ENCODE measurements at regions not wholly inside any gene's neighbourhood (a gene's known extent, or its start where the extent isn't known, plus 50 kb on each side); places are given as distances from the start of the nearest gene placed in this dataset.
"Not testable (repeated sequence)": the region's sequence is repeated elsewhere in the genome, so short reads cannot be mapped to it uniquely, and the experiment has no call there.

DNA sequence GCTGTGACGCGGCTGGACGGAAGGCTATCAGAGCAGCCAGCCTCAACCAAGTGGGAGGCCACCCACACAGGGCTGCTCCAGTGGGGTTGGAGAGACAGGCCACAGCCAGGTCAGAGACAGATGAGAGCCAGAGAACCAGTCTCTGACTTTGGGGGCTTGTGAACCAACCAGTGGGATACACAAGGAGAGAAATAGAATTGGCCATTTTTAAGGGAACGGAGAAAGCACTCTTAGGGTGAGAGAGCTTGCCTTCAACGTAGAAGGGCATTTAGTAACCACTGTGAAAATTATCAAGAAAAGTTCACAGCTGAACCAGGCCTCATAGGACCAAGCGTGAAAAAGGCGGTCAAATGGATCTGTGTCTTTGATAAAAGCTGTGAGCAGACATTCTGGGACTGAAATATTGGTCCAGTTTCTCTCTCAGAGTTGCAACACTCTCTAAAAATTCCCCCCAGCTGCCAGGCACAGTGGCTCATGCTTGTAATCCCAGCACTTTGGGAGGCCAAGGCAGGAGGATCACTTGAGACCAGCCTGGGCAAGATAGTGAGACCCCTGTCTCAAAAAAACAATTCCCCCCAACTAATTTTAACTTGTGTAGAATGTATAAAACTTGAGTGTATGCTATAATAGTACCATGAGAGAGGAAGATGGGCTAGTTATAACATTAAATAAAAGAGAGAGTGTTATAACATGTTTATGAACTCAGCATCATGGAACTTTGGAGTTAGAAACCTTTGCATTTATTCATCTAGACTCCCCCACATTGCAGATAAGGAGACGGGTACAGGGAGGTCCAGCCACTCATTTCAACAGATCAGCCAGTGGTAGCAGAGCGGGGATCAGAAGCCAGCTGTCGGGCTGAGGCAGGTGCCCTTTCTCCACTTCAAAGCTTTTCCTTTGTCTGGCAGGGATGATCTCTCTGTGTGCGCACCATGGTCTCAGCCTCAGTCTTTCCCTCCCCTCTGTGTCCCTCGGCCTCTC lies 132.2 kb downstream of the NPIPB11 start:
- not testable (repeated sequence) for H3K4me3 ChIP-seq, H3K4me1 ChIP-seq, H3K9me3 ChIP-seq, DNase-seq, H3K27ac ChIP-seq, H3K36me3 ChIP-seq, H3K27me3 ChIP-seq

DNA sequence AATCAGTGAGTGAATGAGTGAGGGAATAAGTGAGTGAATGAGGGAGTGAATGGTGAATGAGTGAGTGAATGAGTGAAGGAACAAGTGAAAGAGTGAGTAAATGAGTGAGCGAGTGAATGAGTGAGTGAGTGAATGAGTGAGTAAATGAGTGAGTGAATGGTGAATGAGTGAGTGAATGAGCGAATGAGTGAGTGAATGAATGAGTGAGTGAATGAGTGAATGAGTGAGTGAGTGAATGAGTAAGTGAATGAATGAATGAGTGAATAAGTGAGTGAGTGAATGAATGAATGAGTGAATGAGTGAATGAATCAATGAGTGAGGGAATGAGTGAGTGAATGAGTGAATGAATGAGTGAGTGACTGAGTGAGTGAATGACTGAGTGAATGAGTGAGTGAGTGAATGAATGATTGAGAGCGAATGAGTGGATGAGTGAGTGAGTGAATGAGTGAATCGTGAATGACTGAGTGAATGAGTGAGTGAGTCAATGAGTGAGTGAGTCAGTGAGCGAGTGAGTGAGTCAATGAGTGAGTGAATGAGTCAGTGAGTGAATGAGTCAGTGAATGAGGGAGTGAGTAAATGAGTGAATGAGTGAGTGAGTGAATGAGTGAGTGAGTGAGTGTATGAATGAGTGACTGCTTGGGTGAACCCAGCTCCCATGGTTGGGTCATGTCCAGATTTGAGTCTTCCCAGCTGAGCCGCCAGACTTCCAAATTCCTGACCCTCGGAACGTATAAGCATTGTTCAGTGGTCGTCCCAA lies 133.0 kb downstream of the NPIPB11 start:
- not testable (repeated sequence) for DNase-seq, H3K36me3 ChIP-seq, H3K4me3 ChIP-seq, H3K4me1 ChIP-seq, H3K27ac ChIP-seq, H3K27me3 ChIP-seq, H3K9me3 ChIP-seq

GRCh38 chr16:29271721-29272675 lies 134.5 kb downstream of the NPIPB11 start:
- not testable (repeated sequence) for H3K27ac ChIP-seq, H3K36me3 ChIP-seq, H3K9me3 ChIP-seq, H3K4me1 ChIP-seq, H3K27me3 ChIP-seq, H3K4me3 ChIP-seq
- peak in 1 of 3 donors; percentile 8 for DNase-seq

DNA sequence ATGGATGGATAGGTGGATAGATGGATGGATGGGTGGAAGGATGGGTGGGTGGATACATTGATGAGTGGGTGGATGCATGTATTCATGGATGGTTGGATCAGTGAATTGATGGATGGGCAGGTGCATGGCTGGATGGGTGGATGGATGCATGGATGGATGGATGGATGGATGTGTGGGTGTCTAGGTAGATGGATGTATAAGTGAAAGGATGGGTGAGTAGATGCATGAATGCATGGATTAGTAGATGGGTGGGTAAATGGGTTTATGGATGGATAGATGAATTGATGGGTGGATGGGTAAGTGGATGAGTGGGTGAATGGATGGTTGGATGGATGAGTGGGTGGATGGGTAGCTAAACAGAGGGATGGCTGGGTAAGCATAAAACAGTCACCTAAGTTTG lies 135.6 kb downstream of the NPIPB11 start:
- not testable (repeated sequence) for H3K9me3 ChIP-seq, DNase-seq, H3K27ac ChIP-seq, H3K27me3 ChIP-seq, H3K36me3 ChIP-seq, H3K4me3 ChIP-seq, H3K4me1 ChIP-seq

DNA sequence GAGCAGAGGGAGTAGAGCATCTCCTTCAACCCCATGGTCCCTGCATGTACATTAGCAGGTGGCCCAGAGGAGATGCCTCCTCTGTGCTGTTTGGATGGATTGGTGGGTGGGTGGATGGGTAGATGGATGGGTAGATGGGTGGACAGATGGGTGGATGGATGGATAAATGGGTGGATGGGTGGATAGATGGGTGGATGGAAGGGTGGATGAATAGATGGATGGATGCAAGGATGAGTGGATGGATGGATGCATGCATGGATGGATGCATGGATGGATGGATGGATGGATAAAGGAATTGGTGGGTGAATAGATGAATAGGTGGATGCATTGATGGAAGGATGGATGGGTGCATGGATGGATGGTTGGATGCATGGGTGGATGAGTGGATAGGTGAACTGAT lies 136.5 kb downstream of the NPIPB11 start:
- H3K27ac ChIP-seq, result not testable (repeated sequence)

GRCh38 chr16:29269192-29269811 lies 137.2 kb downstream of the NPIPB11 start:
- not testable (repeated sequence) for H3K36me3 ChIP-seq, H3K4me1 ChIP-seq, H3K27me3 ChIP-seq, H3K4me3 ChIP-seq, H3K9me3 ChIP-seq
- peak in 1 of 3 donors; percentile 40 for DNase-seq
- H3K27ac ChIP-seq, result peak overlapping the region in 1 of 4 donors; percentile 22

More for the DNA sequence above, 136.5 kb downstream of the NPIPB11 start:
- not testable (repeated sequence) for H3K4me1 ChIP-seq, H3K36me3 ChIP-seq, H3K4me3 ChIP-seq, H3K9me3 ChIP-seq, H3K27me3 ChIP-seq
- DNase-seq, result peak in 1 of 3 donors; percentile 7

- not testable (repeated sequence) for H3K9me3 ChIP-seq, H3K27me3 ChIP-seq, H3K4me1 ChIP-seq, H3K27ac ChIP-seq, H3K4me3 ChIP-seq, H3K36me3 ChIP-seq
- DNase-seq, result peak in 1 of 3 donors; percentile 60
These were observed 137.7 kb downstream of the NPIPB11 start for GRCh38 chr16:29268785-29269191.

DNA sequence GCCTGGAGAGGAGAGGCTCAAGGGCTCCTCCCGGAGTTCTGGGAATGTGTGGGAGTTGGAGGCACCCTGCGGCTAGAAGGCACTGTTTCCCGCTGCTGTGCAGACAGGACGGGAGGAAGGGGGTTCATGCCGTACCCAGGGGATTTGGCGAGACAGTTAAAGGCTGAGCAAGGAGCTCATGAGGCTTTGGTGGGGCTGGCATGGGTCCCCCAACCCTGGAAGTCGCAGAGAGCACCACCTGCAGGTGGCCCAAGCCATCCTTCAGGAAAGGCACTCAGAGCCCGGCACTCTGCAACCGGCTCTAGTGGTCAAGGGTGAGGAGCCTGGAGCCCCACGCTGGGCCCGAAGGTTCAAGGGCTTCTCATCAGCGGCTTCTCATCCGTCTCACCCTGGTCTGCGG lies 138.2 kb downstream of the NPIPB11 start:
- not testable (repeated sequence) for H3K4me1 ChIP-seq, H3K4me3 ChIP-seq, H3K27ac ChIP-seq

GRCh38 chr16:29267891-29268290 lies 138.6 kb downstream of the NPIPB11 start:
- H3K4me1 ChIP-seq, H3K36me3 ChIP-seq, H3K27me3 ChIP-seq, H3K9me3 ChIP-seq, H3K4me3 ChIP-seq, H3K27ac ChIP-seq: not testable (repeated sequence)
- DNase-seq, result peak in 1 of 3 donors; percentile 16

More for the DNA sequence above, 138.2 kb downstream of the NPIPB11 start:
- H3K36me3 ChIP-seq, H3K9me3 ChIP-seq, H3K27me3 ChIP-seq: not testable (repeated sequence)
- peak in 1 of 3 donors; percentile 37 for DNase-seq

DNA sequence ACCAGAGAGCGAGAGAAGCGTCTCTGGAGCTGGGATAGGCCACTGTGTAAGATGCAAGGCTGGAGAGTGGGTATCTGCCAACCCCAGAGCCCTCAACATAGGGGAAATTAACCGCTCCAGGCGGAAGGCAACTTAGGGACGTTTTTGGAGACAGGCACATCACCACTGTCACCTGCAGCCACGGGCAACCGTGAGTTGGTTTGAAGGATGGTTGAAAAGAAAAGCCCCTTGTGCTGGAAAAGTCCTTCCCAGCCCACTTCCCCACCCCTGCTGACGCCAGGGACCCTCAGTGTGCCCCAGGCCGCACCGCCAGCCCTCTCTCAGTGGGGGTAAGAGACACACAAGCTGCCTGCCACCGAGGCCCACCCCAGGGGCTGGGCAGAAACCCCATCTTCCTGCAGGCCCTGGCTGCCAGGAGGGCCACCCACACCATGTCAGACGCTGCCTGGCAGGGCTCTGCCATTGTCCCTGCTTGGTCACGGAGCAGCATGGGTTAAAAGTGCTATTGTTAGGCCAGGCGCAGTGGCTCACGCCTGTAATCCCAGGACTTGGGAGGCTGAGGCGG lies 139.4 kb downstream of the NPIPB11 start:
- H3K4me3 ChIP-seq, H3K27me3 ChIP-seq, H3K4me1 ChIP-seq, DNase-seq, H3K27ac ChIP-seq, H3K36me3 ChIP-seq, H3K9me3 ChIP-seq: not testable (repeated sequence)

GRCh38 chr16:29266612-29267011 lies 139.9 kb downstream of the NPIPB11 start:
- not testable (repeated sequence) for H3K27me3 ChIP-seq, DNase-seq, H3K36me3 ChIP-seq, H3K27ac ChIP-seq, H3K9me3 ChIP-seq, H3K4me3 ChIP-seq, H3K4me1 ChIP-seq

GRCh38 chr16:29265255-29265853 lies 141.2 kb downstream of the NPIPB11 start:
- not testable (repeated sequence) for H3K4me1 ChIP-seq

GRCh38 chr16:29264080-29264837 lies 142.3 kb downstream of the NPIPB11 start:
- H3K4me1 ChIP-seq, H3K36me3 ChIP-seq, H3K4me3 ChIP-seq, DNase-seq, H3K9me3 ChIP-seq, H3K27me3 ChIP-seq: not testable (repeated sequence)
- peak overlapping the region in 2 of 4 donors; percentile 26 to 72 for H3K27ac ChIP-seq

More at GRCh38 chr16:29265255-29265853, 141.2 kb downstream of the NPIPB11 start:
- H3K9me3 ChIP-seq, H3K27me3 ChIP-seq, H3K36me3 ChIP-seq, H3K4me3 ChIP-seq: not testable (repeated sequence)
- peak; percentile 45 to 93 (median 85) for DNase-seq
- H3K27ac ChIP-seq, result peak overlapping the region in 2 of 4 donors; percentile 50 to 72
